ENCODE measurements at regions not wholly inside any gene's neighbourhood (a gene's known extent, or its start where the extent isn't known, plus 50 kb on each side); places are given as distances from the start of the nearest gene placed in this dataset.

GRCh38 chr2:34416856-34417255 is 817.8 kb upstream of the FAM98A start:
- DNase-seq (ENCODE audit: low spot score) = no peak

GRCh38 chr2:34414856-34415255 is 815.8 kb upstream of the FAM98A start:
- no peak for DNase-seq (ENCODE audit: low spot score)

GRCh38 chr2:34408100-34408499 is 809.0 kb upstream of the FAM98A start:
- DNase-seq (ENCODE audit: low spot score) = no peak

GRCh38 chr2:34403512-34403911 is 804.4 kb upstream of the FAM98A start:
- no peak for DNase-seq (ENCODE audit: low spot score)

GRCh38 chr2:34402376-34402775 is 803.3 kb upstream of the FAM98A start:
- no peak for DNase-seq (ENCODE audit: low spot score)

- no peak for DNase-seq (ENCODE audit: low spot score)
Measured at GRCh38 chr2:34401186-34401585, 802.1 kb upstream of the FAM98A start.

GRCh38 chr2:34388446-34388845 is 789.3 kb upstream of the FAM98A start:
- no peak for DNase-seq (ENCODE audit: low spot score)

GRCh38 chr2:34387536-34387935 is 788.4 kb upstream of the FAM98A start:
- no peak for DNase-seq (ENCODE audit: low spot score)

GRCh38 chr2:34379586-34379985 is 780.5 kb upstream of the FAM98A start:
- no peak for DNase-seq (ENCODE audit: low spot score)

GRCh38 chr2:34373586-34374233 is 774.6 kb upstream of the FAM98A start:
- peak; percentile 3 for DNase-seq (ENCODE audit: low spot score)

GRCh38 chr2:34372967-34373366 is 773.9 kb upstream of the FAM98A start:
- DNase-seq (ENCODE audit: low spot score) = no peak

GRCh38 chr2:34371711-34372110 is 772.6 kb upstream of the FAM98A start:
- DNase-seq (ENCODE audit: low spot score) = no peak

GRCh38 chr2:34368304-34368703 is 769.2 kb upstream of the FAM98A start:
- DNase-seq (ENCODE audit: low spot score) = no peak

GRCh38 chr2:34365932-34366331 is 766.8 kb upstream of the FAM98A start:
- DNase-seq (ENCODE audit: low spot score) = no peak

GRCh38 chr2:34365512-34365911 is 766.4 kb upstream of the FAM98A start:
- DNase-seq (ENCODE audit: low spot score) = no peak

GRCh38 chr2:34353509-34354113 is 754.5 kb upstream of the FAM98A start:
- DNase-seq (ENCODE audit: low spot score) = no peak

- no peak for DNase-seq (ENCODE audit: low spot score)
Measured at GRCh38 chr2:34349527-34349926, 750.4 kb upstream of the FAM98A start.

GRCh38 chr2:34345030-34345429 is 745.9 kb upstream of the FAM98A start:
- no peak for DNase-seq (ENCODE audit: low spot score)

GRCh38 chr2:34340307-34340706 is 741.2 kb upstream of the FAM98A start:
- no peak for DNase-seq (ENCODE audit: low spot score)

- DNase-seq (ENCODE audit: low spot score) = no peak
Measured at GRCh38 chr2:34337735-34338134, 738.6 kb upstream of the FAM98A start.

- DNase-seq (ENCODE audit: low spot score) = no peak
Measured at GRCh38 chr2:34332813-34333212, 733.7 kb upstream of the FAM98A start.

GRCh38 chr2:34320056-34320455 is 721.0 kb upstream of the FAM98A start:
- DNase-seq (ENCODE audit: low spot score) = no peak

GRCh38 chr2:34317797-34318196 is 718.7 kb upstream of the FAM98A start:
- no peak for DNase-seq (ENCODE audit: low spot score)

- DNase-seq (ENCODE audit: low spot score) = no peak
Measured at GRCh38 chr2:34316788-34317187, 717.7 kb upstream of the FAM98A start.
